ENCODE measurements at regions not wholly inside any gene's neighbourhood (a gene's known extent, or its start where the extent isn't known, plus 50 kb on each side); places are given as distances from the start of the nearest gene placed in this dataset.

DNA sequence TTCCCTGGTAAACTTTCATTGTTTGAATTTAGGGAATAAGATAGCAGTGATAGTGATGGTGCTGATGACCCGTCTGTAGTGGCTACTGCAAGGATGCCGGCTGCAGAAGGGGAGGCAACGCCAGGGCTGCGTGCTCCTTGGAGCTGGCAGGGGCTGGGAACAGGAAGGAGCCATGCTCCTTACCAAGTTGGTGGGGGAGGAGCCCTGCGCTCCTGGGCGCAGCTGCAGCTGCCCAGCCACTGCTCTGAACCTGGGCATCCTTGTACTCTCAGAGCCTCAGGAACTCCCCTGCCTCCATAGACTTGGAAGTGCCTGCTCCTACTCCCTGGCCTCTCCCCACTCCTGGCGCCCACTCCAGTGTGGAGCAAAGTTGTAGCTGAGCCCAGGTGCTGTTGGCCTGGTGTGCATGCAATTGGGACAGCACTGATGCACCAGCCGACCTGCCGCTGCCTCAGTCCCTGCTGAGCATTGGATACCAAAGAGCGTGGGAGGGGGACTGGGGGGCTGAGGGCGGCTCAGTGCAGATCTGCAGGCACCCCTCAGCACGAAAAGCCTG is 585.1 kb upstream of the FAM174A start:
- no peak for TF ChIP-seq EP300 (IDR thresholded peaks at IDR 0.05)
- no peak for TF ChIP-seq POLR2AphosphoS5 (IDR thresholded peaks at IDR 0.05)
- TF ChIP-seq POLR2A (IDR thresholded peaks at IDR 0.05), result no peak
- TF ChIP-seq, protein P1, sequence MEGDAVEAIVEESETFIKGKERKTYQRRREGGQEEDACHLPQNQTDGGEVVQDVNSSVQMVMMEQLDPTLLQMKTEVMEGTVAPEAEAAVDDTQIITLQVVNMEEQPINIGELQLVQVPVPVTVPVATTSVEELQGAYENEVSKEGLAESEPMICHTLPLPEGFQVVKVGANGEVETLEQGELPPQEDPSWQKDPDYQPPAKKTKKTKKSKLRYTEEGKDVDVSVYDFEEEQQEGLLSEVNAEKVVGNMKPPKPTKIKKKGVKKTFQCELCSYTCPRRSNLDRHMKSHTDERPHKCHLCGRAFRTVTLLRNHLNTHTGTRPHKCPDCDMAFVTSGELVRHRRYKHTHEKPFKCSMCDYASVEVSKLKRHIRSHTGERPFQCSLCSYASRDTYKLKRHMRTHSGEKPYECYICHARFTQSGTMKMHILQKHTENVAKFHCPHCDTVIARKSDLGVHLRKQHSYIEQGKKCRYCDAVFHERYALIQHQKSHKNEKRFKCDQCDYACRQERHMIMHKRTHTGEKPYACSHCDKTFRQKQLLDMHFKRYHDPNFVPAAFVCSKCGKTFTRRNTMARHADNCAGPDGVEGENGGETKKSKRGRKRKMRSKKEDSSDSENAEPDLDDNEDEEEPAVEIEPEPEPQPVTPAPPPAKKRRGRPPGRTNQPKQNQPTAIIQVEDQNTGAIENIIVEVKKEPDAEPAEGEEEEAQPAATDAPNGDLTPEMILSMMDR (IDR thresholded peaks at IDR 0.05), result no peak
- H3K27ac ChIP-seq, result no peak overlapping the region
- WGBS, result 93% methylated on average over 4 of the region's 12 CpGs

DNA sequence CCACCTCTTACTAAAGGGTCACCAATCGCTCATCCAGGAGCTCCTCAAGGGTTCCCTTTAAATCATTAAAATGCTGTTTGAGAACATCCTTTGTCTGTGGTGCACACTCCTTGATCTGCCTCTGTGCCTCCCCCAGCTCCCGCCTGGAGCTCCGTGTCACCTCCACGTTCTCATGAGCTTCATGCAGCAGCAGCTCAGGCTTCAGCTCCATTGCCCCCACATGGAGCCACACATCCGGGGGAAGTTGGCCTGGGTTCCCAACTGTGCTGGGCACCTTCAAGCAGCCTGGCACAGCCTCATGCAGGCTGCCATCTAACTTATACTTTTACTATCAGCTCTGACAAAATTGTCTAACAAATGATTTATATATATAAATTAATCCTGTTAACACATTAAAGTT is 585.8 kb upstream of the FAM174A start:
- H3K27ac ChIP-seq, result no peak overlapping the region

More for the DNA sequence above, 585.1 kb upstream of the FAM174A start:
- H3K4me3 ChIP-seq, result no peak overlapping the region
- no peaks in the 10 kb centered on the region for H3K27me3 ChIP-seq
- no peaks in the 10 kb centered on the region for H3K9me3 ChIP-seq
- DNase-seq (ENCODE audit: low spot score in 2 of 2), result no peak
- no peaks in the 10 kb centered on the region for H3K36me3 ChIP-seq
- H3K4me1 ChIP-seq, result no peaks in the 10 kb centered on the region

DNA sequence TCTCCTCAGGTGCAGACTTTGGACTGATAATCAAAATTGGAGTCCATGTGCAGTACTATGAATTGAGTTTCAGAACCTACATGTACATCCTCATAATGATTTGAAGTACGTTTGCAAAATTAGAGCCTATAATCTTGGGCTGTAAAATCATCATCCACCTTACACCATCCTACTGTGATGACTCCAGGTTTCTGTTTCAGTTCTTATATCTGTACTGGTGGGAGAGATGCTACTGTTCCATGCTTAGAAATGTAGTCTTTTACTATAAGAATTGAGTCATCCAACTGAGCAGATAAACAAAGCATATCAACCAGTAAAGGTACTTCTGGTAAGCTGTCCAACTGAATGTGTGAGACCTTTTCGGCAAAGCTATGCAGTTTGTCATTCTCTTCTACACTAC is 586.3 kb upstream of the FAM174A start:
- 92% methylated on average over 2 of the region's 2 CpGs for WGBS
- H3K27ac ChIP-seq, result no peak overlapping the region

More for the DNA sequence above, 585.8 kb upstream of the FAM174A start:
- WGBS, result 94% methylated on average over 5 of the region's 5 CpGs
- no peak for TF ChIP-seq EP300 (IDR thresholded peaks at IDR 0.05)
- no peak for TF ChIP-seq POLR2AphosphoS5 (IDR thresholded peaks at IDR 0.05)
- TF ChIP-seq, protein P1 (IDR thresholded peaks at IDR 0.05), result no peak
- TF ChIP-seq POLR2A (IDR thresholded peaks at IDR 0.05), result no peak
- DNase-seq (ENCODE audit: low spot score in 2 of 2), result no peak
- no peak overlapping the region for H3K4me3 ChIP-seq
- H3K4me1 ChIP-seq, result no peaks in the 10 kb centered on the region
- no peaks in the 10 kb centered on the region for H3K36me3 ChIP-seq
- no peaks in the 10 kb centered on the region for H3K27me3 ChIP-seq
- H3K9me3 ChIP-seq, result no peaks in the 10 kb centered on the region

DNA sequence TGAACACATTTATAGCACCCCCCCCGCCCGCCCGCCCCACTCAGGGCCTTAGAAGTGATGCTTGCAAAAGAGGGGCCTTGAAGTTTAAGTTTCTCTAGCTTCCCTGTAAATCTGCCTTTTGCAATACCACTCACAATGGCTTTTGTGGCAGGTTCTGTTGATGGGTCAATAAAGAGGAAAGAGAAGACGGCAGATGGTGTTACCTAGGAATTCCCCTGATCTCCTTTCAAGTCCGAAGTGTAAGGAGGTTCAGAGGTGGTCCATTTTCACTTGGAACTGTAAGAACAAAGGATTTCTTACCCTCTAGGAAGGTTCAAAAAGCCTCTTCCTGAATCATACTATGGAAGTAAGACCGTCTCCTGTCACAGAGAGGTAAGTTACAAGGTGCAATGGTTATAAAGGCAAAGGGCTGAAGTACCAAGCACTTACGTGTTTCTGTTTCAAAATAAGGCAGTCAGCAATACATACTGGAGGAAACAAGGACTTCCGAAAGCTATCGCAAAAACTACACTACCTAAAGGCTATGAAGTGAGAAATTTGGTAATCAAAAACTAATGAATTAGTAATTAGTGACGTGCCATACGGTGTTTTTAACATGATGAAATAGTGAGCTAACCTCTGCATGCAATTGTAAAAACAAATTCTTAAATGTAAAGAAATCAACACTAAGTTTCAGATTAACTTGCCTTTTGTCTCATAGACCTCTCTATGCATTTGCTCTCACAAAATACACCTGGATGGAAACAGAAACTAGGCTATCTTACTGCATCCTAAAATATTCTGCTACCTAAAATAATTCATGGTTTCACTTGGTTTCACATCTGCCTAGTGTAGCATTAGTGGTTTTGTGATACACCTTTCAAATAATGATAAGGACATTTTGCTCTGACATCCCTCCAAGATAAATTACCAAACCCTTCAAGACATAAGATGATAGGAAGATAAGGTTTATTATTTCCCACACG is 589.4 kb upstream of the FAM174A start:
- Histone ChIP-seq H3K9me3 (no peaks in the 10 kb centered on the region), H3K27me3 (no peaks in the 10 kb centered on the region), H3K4me3 (no peak overlapping the region), H3K36me3 (no peaks in the 10 kb centered on the region), H3K4me1 (no peaks in the 10 kb centered on the region), H3K27ac (no peak overlapping the region)
- 70% methylated on average over 12 of the region's 12 CpGs for WGBS
- DNase-seq (ENCODE audit: low spot score in 2 of 2), result no peak
- TF ChIP-seq EP300 (IDR thresholded peaks at IDR 0.05), result no peak
- no peak for TF ChIP-seq POLR2A (IDR thresholded peaks at IDR 0.05)
- TF ChIP-seq, protein P1 (IDR thresholded peaks at IDR 0.05), result no peak
- TF ChIP-seq POLR2AphosphoS5 (IDR thresholded peaks at IDR 0.05), result no peak

More for the DNA sequence above, 586.3 kb upstream of the FAM174A start:
- Histone ChIP-seq H3K27me3 (no peaks in the 10 kb centered on the region), H3K4me1 (no peaks in the 10 kb centered on the region), H3K9me3 (no peaks in the 10 kb centered on the region), H3K36me3 (no peaks in the 10 kb centered on the region), H3K4me3 (no peak overlapping the region)
- TF ChIP-seq POLR2A (IDR thresholded peaks at IDR 0.05) (no peak), POLR2AphosphoS5 (IDR thresholded peaks at IDR 0.05) (no peak), EP300 (IDR thresholded peaks at IDR 0.05) (no peak)
- TF ChIP-seq, protein P1 (IDR thresholded peaks at IDR 0.05), result no peak
- DNase-seq (ENCODE audit: low spot score in 2 of 2), result no peak

DNA sequence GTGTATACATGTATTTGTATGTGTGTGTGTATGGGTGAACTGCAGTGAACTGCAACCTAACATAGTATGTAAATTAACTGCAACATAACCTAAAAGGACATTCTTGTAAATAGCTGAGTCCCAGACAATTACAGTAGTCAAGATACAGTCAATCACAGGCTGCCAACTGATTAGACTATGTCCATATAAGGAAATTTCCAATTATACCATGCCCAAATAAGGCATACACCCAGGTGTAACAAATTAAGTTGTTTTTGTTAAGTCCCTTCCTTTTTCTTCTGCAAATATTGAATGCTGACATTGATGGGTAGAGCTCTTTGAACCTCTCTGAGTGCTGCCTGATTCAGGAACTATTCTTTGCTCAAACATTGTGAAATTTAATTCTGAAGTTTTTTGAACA is 594.6 kb upstream of the FAM174A start:
- no peak overlapping the region for H3K4me3 ChIP-seq
- DNase-seq (ENCODE audit: low spot score in 2 of 2), result no peak
- H3K27me3 ChIP-seq, result no peaks in the 10 kb centered on the region
- TF ChIP-seq EP300 (IDR thresholded peaks at IDR 0.05) (no peak), POLR2AphosphoS5 (IDR thresholded peaks at IDR 0.05) (no peak), POLR2A (IDR thresholded peaks at IDR 0.05) (no peak)
- TF ChIP-seq, protein P1 (IDR thresholded peaks at IDR 0.05), result no peak
- H3K27ac ChIP-seq, result no peak overlapping the region
- H3K36me3 ChIP-seq, result no peaks in the 10 kb centered on the region
- no peaks in the 10 kb centered on the region for H3K9me3 ChIP-seq
- H3K4me1 ChIP-seq, result no peaks in the 10 kb centered on the region
